HL-60 (cell line): ENCODE measurements at regions not wholly inside any gene's neighbourhood (a gene's known extent, or its start where the extent isn't known, plus 50 kb on each side); places are given as distances from the start of the nearest gene placed in this dataset.

Experiments
- CTCF ChIP-seq: IDR thresholded peaks from one replicate; pipeline ENCODE4 v1.5.1; 2011; ENCODE audit warnings: low read length, control low read depth, inconsistent platforms; ENCODE audit not compliant: insufficient read depth
- GABPA ChIP-seq: IDR thresholded peaks from 2 replicates; pipeline ENCODE4 v1.6.1; 2012; ENCODE audit warnings: low read depth
- POLR2AphosphoS5 ChIP-seq: IDR thresholded peaks from 2 replicates; pipeline ENCODE4 v1.6.1; 2012; ENCODE audit warnings: low read depth
- REST ChIP-seq: IDR thresholded peaks from 2 replicates; pipeline ENCODE4 v1.6.1; 2012; ENCODE audit warnings: low read depth; ENCODE audit not compliant: insufficient replicate concordance
- SPI1 ChIP-seq: IDR thresholded peaks from 2 replicates; pipeline ENCODE4 v1.6.1; 2012; ENCODE audit warnings: low read depth, mild to moderate bottlenecking, borderline replicate concordance

GRCh38 chr12:77572371-77572770 lies 258.3 kb upstream of the NAV3 start:
- TF ChIP-seq POLR2AphosphoS5 (no peak), CTCF (no peak), GABPA (no peak), REST (no peak), SPI1 (no peak)
